Calu3 (cell line): ENCODE measurements at regions not wholly inside any gene's neighbourhood (a gene's known extent, or its start where the extent isn't known, plus 50 kb on each side); places are given as distances from the start of the nearest gene placed in this dataset.

ENCODE experiments used
- BruUV-seq: library from RNA; stranded (reverse); fragments of 400-500 nt; replicated peaks from 2 replicates; lab custom pipeline; 2021; lab: Mats Ljungman, UMichigan
- CTCF ChIA-PET: fragments of 300-600 bp; sonication (Branson Sonifier 250); formaldehyde crosslinking; loops from one replicate; lab custom pipeline; 2022; ENCODE audit warnings: antibody characterized with exemption; lab: Charles Lee
- DNase-seq: peaks from one replicate; pipeline ENCODE4 v3.0.0; 2022
- H3K27ac Mint-ChIP-seq: one replicate; pipeline ENCODE4 v1.8.0; 2022; ENCODE audit warnings: mixed read lengths; ENCODE audit not compliant: unreplicated experiment
- H3K27me3 Mint-ChIP-seq: one replicate; pipeline ENCODE4 v1.8.0; 2022; ENCODE audit warnings: mixed read lengths; ENCODE audit not compliant: unreplicated experiment
- H3K36me3 Mint-ChIP-seq: one replicate; pipeline ENCODE4 v1.8.0; 2022; ENCODE audit warnings: mild to moderate bottlenecking, moderate library complexity, mixed read lengths; ENCODE audit not compliant: insufficient read depth, unreplicated experiment
- H3K4me1 Mint-ChIP-seq: one replicate; pipeline ENCODE4 v1.8.0; 2022; ENCODE audit warnings: mild to moderate bottlenecking, low read depth, mixed read lengths; ENCODE audit not compliant: unreplicated experiment
- H3K4me3 Mint-ChIP-seq: one replicate; pipeline ENCODE4 v1.8.0; 2022; ENCODE audit warnings: mild to moderate bottlenecking, low read depth, moderate library complexity, mixed read lengths; ENCODE audit not compliant: unreplicated experiment
- H3K9me3 Mint-ChIP-seq: one replicate; pipeline ENCODE4 v1.8.0; 2022; ENCODE audit warnings: low read depth, mixed read lengths; ENCODE audit not compliant: unreplicated experiment
- intact Hi-C: fragments of 100-400 bp; cut with micrococcal nuclease; formaldehyde crosslinking; loops from one replicate; pipeline ENCODE4 v1.10.0; 2022; ENCODE audit not compliant: unreplicated experiment
- TF ChIP-seq, protein P1 (sequence below): fragments of 200-600 bp; IDR thresholded peaks from one replicate; pipeline ENCODE4 v1.8.0; 2022; ENCODE audit warnings: antibody characterized with exemption; ENCODE audit not compliant: unreplicated experiment

DNA sequence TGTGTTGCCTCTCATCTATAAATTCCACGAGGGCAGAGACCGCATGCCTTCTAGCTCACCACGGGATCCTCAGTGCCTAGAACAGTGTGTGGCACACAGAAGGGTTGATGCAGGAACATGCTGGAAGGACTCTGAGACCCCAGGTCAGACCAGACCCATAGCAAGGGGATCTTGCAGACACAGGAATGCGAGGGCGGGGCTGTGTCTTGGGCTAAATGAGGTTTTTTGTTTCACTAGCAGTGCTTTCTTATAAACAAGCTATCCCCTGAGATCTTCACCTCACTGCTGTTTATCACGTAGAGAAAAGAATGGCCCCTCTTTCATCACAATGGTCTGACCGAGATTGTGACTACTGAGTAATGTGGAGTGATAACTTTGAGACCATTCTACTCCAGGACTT lies 122.4 kb downstream of the IRX2 start:
- Mint-ChIP-seq H3K4me3 (no peak overlapping the region), H3K4me1 (no peaks in the 10 kb centered on the region), H3K36me3 (no peaks in the 10 kb centered on the region), H3K27ac (no peak overlapping the region), H3K9me3 (peaks cover 6% of the 10 kb centered on the region), H3K27me3 (no peaks in the 10 kb centered on the region)
- CTCF ChIA-PET = no interaction called here
- BruUV-seq = no TSS peak
- TF ChIP-seq, protein P1, sequence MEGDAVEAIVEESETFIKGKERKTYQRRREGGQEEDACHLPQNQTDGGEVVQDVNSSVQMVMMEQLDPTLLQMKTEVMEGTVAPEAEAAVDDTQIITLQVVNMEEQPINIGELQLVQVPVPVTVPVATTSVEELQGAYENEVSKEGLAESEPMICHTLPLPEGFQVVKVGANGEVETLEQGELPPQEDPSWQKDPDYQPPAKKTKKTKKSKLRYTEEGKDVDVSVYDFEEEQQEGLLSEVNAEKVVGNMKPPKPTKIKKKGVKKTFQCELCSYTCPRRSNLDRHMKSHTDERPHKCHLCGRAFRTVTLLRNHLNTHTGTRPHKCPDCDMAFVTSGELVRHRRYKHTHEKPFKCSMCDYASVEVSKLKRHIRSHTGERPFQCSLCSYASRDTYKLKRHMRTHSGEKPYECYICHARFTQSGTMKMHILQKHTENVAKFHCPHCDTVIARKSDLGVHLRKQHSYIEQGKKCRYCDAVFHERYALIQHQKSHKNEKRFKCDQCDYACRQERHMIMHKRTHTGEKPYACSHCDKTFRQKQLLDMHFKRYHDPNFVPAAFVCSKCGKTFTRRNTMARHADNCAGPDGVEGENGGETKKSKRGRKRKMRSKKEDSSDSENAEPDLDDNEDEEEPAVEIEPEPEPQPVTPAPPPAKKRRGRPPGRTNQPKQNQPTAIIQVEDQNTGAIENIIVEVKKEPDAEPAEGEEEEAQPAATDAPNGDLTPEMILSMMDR = no peak
- DNase-seq = no peak
- intact Hi-C loops = no loop called here

DNA sequence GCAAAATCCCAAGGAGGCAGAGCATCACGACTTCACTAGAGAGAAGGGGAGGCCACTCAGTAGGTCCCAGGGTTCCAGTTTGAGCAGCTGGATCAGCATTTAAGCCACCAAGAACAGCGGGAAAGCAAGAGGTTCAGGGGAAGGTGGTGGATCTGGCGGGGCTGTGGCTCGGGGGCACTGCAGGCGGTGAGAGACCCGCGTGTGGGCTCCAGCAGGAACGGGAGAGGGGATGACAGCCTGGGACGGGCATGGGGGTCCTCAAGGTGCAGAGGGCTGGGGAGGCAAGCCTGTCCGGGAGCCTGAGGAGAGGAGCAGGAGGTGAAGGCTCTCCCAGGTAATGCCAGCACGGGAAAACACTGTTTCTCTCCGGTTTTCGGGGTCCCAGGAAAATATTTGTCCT lies 123.6 kb downstream of the IRX2 start:
- TF ChIP-seq, protein P1 = no peak

DNA sequence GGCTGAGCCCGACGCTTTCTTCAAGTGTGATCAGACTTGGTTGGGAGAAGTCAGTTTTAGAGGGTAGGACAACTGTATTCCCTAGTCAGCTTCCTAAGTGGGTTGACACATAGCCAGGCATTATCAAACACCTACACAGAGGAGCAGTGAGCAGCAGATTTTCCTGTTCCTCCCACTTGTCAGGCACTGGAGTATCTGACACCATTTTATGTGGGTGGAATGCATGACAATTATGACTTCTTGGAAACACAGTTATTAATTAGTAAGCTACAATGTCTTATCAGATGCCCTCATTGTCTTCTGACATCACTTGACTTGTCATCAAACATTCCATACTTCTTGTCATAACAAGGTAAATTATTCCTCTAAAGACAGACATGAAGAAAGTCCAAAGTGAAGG lies 124.9 kb downstream of the IRX2 start:
- Mint-ChIP-seq H3K36me3 (no peaks in the 10 kb centered on the region), H3K4me1 (no peaks in the 10 kb centered on the region), H3K27ac (no peak overlapping the region), H3K4me3 (no peak overlapping the region), H3K27me3 (no peaks in the 10 kb centered on the region), H3K9me3 (peaks cover 6% of the 10 kb centered on the region)
- no TSS peak for BruUV-seq
- TF ChIP-seq, protein P1 = no peak
- no peak for DNase-seq
- intact Hi-C loops = no loop called here
- CTCF ChIA-PET = no interaction called here

More for the DNA sequence above, 123.6 kb downstream of the IRX2 start:
- DNase-seq = no peak
- Mint-ChIP-seq H3K36me3 (no peaks in the 10 kb centered on the region), H3K4me1 (no peaks in the 10 kb centered on the region), H3K9me3 (peaks cover 6% of the 10 kb centered on the region), H3K27ac (no peak overlapping the region), H3K4me3 (no peak overlapping the region), H3K27me3 (no peaks in the 10 kb centered on the region)
- CTCF ChIA-PET = no interaction called here
- intact Hi-C loops = no loop called here
- no TSS peak for BruUV-seq

DNA sequence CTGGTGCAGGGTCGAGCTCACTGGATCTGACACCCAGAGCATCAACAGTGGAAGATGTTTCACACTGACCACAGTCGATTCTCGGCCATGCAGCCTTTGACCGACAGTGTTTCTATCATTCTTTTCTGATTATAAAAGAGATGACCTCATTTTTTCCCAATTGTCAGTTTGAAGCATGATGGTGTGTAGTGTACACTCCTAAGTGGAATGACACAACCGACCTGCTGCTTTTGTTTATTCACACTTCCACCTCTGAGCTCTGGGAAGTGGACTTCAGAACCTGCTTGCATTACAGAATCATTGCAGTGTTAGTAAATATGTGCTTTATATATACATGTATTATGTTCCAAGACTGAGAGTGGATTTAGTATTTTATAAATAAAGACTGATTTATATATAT lies 128.6 kb downstream of the IRX2 start:
- no TSS peak for BruUV-seq
- Mint-ChIP-seq H3K36me3 (no peaks in the 10 kb centered on the region), H3K9me3 (peaks cover 4% of the 10 kb centered on the region), H3K27ac (no peak overlapping the region), H3K27me3 (no peaks in the 10 kb centered on the region), H3K4me3 (no peak overlapping the region), H3K4me1 (no peaks in the 10 kb centered on the region)
- TF ChIP-seq, protein P1 = no peak
- CTCF ChIA-PET = no interaction called here
- DNase-seq = no peak
- intact Hi-C loops = no loop called here
